HL-60 (cell line): ENCODE measurements at regions not wholly inside any gene's neighbourhood (a gene's known extent, or its start where the extent isn't known, plus 50 kb on each side); places are given as distances from the start of the nearest gene placed in this dataset.

Experiments used
- CTCF ChIP-seq: IDR thresholded peaks from one replicate; pipeline ENCODE4 v1.5.1; 2011; ENCODE audit warnings: low read length, control low read depth, inconsistent platforms; ENCODE audit not compliant: insufficient read depth
- GABPA ChIP-seq: IDR thresholded peaks from 2 replicates; pipeline ENCODE4 v1.6.1; 2012; ENCODE audit warnings: low read depth
- POLR2AphosphoS5 ChIP-seq: IDR thresholded peaks from 2 replicates; pipeline ENCODE4 v1.6.1; 2012; ENCODE audit warnings: low read depth
- REST ChIP-seq: IDR thresholded peaks from 2 replicates; pipeline ENCODE4 v1.6.1; 2012; ENCODE audit warnings: low read depth; ENCODE audit not compliant: insufficient replicate concordance

- TF ChIP-seq POLR2AphosphoS5 (no peak), CTCF (no peak), GABPA (no peak), REST (no peak)
Observed at GRCh38 chr9:90333226-90333625, 309.4 kb downstream of the DIRAS2 start.
